NT2/D1 (cell line): ENCODE measurements at regions not wholly inside any gene's neighbourhood (a gene's known extent, or its start where the extent isn't known, plus 50 kb on each side); places are given as distances from the start of the nearest gene placed in this dataset.

Source experiments
- YY1 ChIP-seq: IDR thresholded peaks from 2 replicates; pipeline ENCODE4 v1.6.1; 2011; ENCODE audit not compliant: insufficient read length, insufficient read depth
- ZNF274 ChIP-seq: IDR thresholded peaks from 2 replicates; pipeline ENCODE4 v1.6.1; 2011; ENCODE audit warnings: mild to moderate bottlenecking, low read depth, low read length

DNA sequence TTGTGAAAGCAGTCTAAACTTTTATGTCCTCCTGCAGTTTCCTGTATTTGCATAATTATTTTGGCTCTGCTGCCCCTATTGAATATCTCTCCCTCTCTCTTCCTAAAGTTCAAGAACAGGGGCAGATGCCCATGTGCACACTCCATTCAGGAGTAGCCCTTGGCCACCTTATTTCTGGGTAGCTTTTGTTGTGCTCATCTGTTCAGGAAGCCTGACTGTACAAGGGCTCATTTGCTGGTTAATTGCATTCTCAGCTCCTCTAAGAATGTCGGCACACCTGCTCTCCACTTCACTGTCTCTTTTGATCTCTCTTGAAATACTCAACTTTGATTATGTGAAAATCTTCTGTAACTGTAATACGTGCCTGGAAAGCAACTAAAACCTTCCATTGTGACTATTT lies 1378.8 kb upstream of the CDH8 start:
- no peak for TF ChIP-seq YY1
- no peak for TF ChIP-seq ZNF274
